GM19328 (cell line): ENCODE measurements at regions not wholly inside any gene's neighbourhood (a gene's known extent, or its start where the extent isn't known, plus 50 kb on each side); places are given as distances from the start of the nearest gene placed in this dataset.

Source experiments
- ATAC-seq: cut with Tn5 transposase; IDR thresholded peaks from one replicate; pipeline ENCODE4 v1.9.1; 2021; ENCODE audit warnings: mild to moderate bottlenecking, moderate library complexity; ENCODE audit not compliant: unreplicated experiment

GRCh38 chr4:44070843-44071242 lies 377.8 kb downstream of the KCTD8 start:
- no peak for ATAC-seq

GRCh38 chr4:44071959-44072955 lies 376.4 kb downstream of the KCTD8 start:
- ATAC-seq, result no peak

- no peak for ATAC-seq
These were observed 361.9 kb downstream of the KCTD8 start for GRCh38 chr4:44086753-44087152.

DNA sequence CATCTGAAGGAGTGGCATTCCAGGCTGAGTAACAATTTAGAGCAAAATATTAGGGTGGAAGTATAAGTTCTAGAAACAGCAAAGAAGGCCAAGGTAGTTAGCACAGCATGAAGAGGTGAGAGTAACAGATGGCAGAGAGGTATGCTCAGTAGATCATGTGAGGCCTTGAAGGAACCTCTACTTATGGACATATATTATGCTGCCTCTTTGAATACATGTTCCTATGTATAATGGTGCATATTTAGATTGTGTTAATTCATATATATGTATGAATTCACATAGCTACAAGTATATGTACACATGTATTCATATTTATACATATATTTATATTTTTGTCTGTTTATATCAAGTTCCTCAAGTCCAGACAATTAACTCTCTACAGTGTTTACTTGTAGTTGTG lies 355.2 kb downstream of the KCTD8 start:
- ATAC-seq, result no peak

GRCh38 chr4:44098973-44099372 lies 349.6 kb downstream of the KCTD8 start:
- ATAC-seq, result no peak

DNA sequence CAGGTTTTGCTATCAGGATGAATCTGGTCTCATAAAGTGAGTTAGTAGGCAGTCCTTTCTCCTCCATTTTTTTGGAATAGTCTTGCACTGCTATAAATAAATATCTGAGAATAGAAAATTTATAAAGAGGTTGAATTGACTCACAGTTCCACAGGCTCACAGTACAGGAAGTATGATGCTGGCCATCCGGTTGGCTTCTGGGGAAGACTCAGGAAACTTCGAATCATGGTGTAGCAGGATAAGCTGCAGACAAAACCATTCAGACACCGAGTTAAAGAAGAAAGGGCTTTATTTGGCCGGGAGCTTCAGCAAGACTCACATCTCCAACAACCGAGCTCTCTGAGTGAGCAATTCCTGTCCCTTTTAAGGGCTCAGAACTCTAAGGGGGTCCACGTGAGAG lies 348.2 kb downstream of the KCTD8 start:
- ATAC-seq, result no peak

- no peak for ATAC-seq
These were observed 329.5 kb downstream of the KCTD8 start for GRCh38 chr4:44118971-44119680.

GRCh38 chr4:44120646-44121045 lies 328.0 kb downstream of the KCTD8 start:
- ATAC-seq, result no peak

DNA sequence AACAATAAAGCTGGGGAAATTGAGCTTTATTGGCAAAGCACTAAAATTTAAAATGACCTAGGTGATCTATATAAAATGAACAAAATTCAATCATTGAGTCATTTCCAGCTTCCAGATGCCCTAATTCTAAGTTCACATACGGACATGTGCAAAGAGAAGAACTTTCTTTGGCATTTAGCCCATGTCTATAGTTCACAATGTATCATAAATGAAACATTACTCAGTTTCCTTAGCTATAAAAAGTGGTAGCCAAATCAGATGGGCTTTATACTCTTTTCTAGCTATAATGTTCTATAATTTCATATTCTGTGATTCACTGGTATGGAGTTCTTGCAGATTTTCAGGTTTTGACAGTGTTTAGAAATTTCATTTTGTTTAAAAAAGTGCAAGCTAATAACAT lies 327.4 kb downstream of the KCTD8 start:
- no peak for ATAC-seq
